Upper lobe of left lung (tissue), 4 donors: ENCODE measurements at regions not wholly inside any gene's neighbourhood (a gene's known extent, or its start where the extent isn't known, plus 50 kb on each side); places are given as distances from the start of the nearest gene placed in this dataset.

Experiments
- CTCF ChIP-seq, 6 experiments: fragments of 450-650 bp in 4 of 6; fragments of 200-600 bp in 2 of 6; sonication (generic) in 2 of 6; IDR thresholded peaks; one replicate each; pipeline ENCODE4 v1.5.1; 2016 to 2019; ENCODE audit warnings: antibody characterized with exemption in 6 of 6
- POLR2A ChIP-seq, 4 donors: fragments of 450-650 bp; IDR thresholded peaks; one replicate each; pipeline ENCODE4 v1.5.1; 2016 to 2017; ENCODE audit warnings: antibody characterized with exemption in 4 of 4, mild to moderate bottlenecking in 2 of 4
- POLR2AphosphoS5 ChIP-seq, 2 donors: sonication (generic); formaldehyde crosslinking; IDR thresholded peaks; one replicate each; pipeline ENCODE4 v1.5.1; 2017; ENCODE audit warnings: antibody characterized with exemption in 2 of 2

GRCh38 chr15:67895237-67895636 lies 55.4 kb upstream of the RNU6-1 start:
- TF ChIP-seq CTCF (IDR thresholded peaks at IDR 0.05), result no peak
- no peak for TF ChIP-seq POLR2A (IDR thresholded peaks at IDR 0.05)
- no peak for TF ChIP-seq POLR2AphosphoS5 (IDR thresholded peaks at IDR 0.05)
